Gastrocnemius medialis (tissue), 4 donors: ENCODE measurements at regions not wholly inside any gene's neighbourhood (a gene's known extent, or its start where the extent isn't known, plus 50 kb on each side); places are given as distances from the start of the nearest gene placed in this dataset.

Experiments
- CTCF ChIP-seq, 5 experiments: fragments of 450-650 bp in 3 of 5; fragments of 200-600 bp in 2 of 5; sonication (generic) in 2 of 5; IDR thresholded peaks in 4 of 5; conservative IDR thresholded peaks in 1 of 5; 1 replicate in 4 of 5; 2 replicates in 1 of 5; pipeline ENCODE4 v1.5.1; 2016 to 2019; ENCODE audit warnings: antibody characterized with exemption in 5 of 5, mild to moderate bottlenecking in 3 of 5, moderate library complexity in 3 of 5
- POLR2A ChIP-seq, 2 donors: fragments of 450-650 bp; IDR thresholded peaks; one replicate each; pipeline ENCODE4 v1.6.1; 2017; ENCODE audit warnings: antibody characterized with exemption in 2 of 2, mild to moderate bottlenecking in 2 of 2, moderate library complexity in 2 of 2

DNA sequence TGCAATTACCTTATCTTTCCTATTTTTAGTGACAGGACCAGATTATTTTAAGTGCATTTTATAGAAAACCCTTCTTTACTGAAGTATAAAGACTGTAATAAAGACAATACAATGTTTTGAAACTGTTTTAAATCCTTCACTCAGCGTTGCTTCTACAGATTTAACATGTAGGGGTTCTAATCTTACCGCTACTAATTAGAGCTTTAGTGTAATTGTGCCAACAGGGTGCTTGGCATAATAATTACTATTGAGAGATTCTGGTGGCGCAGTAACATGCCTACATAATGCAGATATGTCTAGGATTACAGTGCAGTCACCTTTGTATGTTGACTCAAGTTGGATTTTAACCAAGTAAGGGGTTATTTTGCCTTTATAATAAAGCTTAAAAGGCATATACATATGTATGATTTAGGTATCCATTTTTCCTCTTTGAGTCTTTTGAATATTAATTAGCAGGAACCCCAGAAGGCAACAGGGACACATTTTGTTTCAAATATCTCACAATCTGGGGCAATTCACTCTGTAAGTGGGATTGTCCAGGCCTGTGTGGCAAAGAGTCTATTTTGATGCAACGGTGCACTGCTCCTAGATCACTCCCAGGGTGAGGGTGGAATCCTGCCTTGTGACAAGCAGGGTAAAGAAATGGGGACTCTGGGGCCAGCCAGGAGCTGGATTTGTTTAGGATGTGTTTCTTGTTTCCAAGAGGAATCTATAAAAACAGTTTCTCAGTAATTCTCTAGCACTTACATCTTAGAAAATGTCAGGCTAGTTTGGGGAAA lies 604.7 kb upstream of the SALL1 start:
- TF ChIP-seq POLR2A (IDR thresholded peaks at IDR 0.05) (no peak), CTCF (IDR thresholded peaks at IDR 0.05 in 4 of 5, conservative IDR thresholded peaks at IDR 0.05 in 1 of 5) (no peak)
